HG03342 (cell line): ENCODE measurements at regions not wholly inside any gene's neighbourhood (a gene's known extent, or its start where the extent isn't known, plus 50 kb on each side); places are given as distances from the start of the nearest gene placed in this dataset.
"Not testable (repeated sequence)": the region's sequence is repeated elsewhere in the genome, so short reads cannot be mapped to it uniquely, and the experiment has no call there.

ENCODE experiments used
- ATAC-seq: cut with Tn5 transposase; IDR thresholded peaks from one replicate; pipeline ENCODE4 v1.9.1; 2021; ENCODE audit warnings: mild to moderate bottlenecking, moderate library complexity; ENCODE audit not compliant: unreplicated experiment

- ATAC-seq: no peak
Measured at GRCh38 chr11:79609511-79609910, 168.7 kb upstream of the TENM4 start.

DNA sequence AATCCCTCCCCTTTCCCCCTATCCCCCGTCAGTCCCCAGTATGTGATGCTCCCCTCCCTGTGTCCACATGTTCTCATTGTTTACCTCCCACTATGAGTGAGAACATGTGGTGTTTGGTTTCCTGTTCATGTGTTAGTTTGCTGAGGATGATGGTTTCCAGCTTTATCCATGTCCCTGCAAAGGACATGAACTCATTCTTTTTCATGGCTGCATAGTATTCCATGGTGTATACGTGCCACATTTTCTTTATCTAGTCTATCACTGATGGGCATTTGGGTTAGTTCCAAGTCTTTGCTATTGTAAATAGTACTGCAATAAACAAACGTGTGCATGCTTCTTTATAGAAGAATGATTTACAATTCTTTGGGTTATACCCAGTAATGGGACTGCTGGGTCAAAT lies 165.6 kb upstream of the TENM4 start:
- not testable (repeated sequence) for ATAC-seq

DNA sequence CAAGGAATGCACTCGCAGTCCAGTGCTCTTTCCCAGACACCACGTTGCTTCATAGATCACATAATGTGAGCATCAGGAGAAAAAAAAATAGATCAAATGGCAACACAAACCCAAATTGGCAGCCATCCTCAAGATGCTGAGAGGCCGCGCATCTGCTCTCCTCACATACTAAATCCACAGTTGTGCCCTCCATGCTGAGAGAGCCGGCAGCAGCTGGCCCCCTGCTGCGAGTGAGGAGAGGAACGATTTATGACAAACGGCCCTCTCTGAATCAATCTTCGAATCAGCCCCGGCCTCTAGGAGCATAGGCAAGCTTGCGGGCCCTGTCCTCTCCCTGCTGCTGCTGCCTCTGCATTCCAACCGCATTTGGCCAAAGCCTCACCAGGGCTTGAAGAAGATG lies 159.9 kb upstream of the TENM4 start:
- no peak for ATAC-seq

- no peak for ATAC-seq
Measured at GRCh38 chr11:79594834-79595233, 154.0 kb upstream of the TENM4 start.

DNA sequence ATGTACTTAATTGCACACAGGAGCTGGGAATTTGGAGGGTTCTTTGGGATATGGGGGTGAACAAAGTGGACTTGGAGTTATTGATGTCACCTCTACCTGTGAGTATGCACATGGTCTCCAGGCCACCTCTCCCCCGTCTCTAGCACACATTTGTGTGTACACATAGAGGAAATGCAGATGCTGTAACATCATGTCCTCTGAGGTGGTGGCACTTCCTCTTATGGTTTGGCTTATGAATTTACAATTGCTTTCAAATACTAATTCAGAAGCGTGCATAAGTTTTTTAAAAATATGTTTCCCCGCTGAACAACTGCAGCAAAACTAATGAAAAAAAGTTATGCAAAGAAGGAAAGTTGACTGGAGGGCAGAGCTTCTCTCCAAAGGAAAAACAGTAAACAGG lies 152.0 kb upstream of the TENM4 start:
- no peak for ATAC-seq

GRCh38 chr11:79592406-79592805 lies 151.6 kb upstream of the TENM4 start:
- ATAC-seq: no peak

- ATAC-seq: no peak
Measured at GRCh38 chr11:79582434-79582833, 141.6 kb upstream of the TENM4 start.

DNA sequence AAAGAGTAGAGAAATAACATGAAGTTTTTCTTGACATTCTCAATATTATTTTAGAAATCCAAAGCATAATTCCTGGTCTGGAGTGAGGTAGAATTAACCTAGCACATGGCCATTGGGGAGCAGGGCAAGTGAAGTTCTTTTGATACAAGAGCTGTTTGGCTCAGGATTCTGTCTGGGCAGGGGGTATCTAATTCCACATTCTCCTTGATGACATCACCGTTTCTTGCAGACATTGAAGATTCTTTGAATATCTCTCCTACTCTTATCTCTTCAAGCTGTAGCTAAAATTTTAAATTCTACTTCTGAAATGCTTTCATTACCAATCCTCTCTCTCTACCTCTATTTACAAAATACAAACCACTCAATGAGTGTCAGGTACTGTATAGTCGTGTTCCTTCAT lies 138.2 kb upstream of the TENM4 start:
- no peak for ATAC-seq

DNA sequence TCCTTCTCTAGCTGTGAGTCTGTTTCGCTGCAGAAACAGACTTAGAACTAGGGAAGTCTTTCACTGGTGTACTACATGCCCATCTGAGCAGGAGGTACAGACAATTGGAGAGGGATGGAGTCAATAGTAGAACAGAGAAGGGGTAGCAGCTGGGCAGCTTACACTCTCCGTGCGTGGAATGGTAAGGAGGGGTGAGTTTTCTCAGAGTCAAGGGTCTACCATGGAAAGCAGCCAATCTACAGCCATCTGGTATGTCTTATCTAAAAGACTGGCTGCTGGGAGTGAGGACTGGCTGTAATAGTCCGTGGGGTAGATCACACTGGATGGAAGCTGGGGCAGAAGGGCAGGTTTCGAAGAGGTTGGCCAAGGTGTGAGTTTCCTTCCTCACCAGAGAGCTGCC lies 137.3 kb upstream of the TENM4 start:
- ATAC-seq: no peak

DNA sequence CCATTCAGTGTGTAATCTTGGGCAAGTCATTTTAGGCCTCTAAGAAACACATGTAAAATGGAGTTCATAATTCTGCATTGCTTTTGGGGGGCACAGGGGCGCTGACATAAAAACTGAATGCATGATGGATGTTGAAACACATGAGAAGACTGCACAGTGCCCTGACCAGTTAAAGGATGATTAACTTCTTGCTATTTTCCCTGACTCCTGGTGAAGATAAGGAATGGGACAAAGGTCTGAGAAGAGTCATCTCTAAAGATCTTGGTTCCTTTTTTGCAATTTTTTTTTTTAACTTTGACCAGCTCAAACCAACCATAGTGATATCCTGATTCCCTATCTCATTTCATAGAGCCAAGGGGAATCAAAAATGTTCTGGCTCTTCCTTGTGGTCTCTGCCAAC lies 134.9 kb upstream of the TENM4 start:
- no peak for ATAC-seq

DNA sequence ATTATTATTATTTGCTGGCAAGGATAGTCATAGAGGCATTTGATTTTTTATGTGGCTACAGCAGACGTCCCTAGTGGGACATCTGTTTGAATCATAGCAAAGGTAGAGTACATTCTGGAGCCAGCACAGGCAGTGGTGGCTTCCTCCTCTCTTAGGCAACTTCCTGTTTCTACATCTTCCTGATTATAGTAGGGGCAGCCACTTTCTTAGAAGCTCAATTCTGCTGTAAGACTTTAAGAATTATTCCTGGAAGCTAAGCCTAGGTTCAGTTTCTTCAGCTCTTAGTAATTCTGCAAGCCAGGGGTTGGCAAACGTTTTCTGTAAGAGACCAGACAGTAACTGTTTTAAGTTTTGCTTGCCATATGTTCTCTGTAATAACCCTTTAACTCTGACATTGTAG lies 129.3 kb upstream of the TENM4 start:
- ATAC-seq: no peak

DNA sequence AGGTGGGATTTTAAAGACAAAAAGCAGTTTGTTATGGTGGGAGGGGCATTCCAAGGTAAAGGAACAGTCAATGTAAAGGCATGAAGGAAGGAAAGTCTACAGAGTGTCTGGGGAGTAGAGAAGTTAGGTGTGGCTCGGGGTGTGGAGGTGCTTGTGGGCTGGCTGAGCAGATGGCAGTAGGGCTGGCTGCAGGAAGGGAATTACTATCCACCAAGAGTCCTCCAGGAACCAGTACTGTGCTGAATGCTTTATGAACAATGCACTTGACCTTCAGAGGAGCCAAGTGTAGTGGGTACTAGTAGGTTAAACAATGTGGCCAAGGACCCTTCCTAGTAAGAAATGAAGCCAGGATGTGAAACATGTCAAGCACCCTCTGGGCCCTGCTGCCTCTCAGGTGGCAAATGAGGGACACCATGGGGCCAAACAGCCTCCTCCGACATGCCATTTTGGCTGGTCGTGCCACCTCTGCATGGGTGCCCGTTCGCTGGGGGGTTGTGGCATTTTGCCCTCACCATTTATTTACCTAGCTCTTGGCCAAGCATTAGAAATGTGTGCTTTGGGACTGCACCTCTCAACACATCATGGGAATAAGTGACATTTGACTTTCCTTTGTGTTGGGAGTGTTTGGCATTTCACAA lies 123.6 kb upstream of the TENM4 start:
- no peak for ATAC-seq

- no peak for ATAC-seq
Measured at GRCh38 chr11:79561496-79561895, 120.7 kb upstream of the TENM4 start.

GRCh38 chr11:79550809-79551208 lies 110.0 kb upstream of the TENM4 start:
- ATAC-seq: no peak

GRCh38 chr11:79547256-79547655 lies 106.4 kb upstream of the TENM4 start:
- no peak for ATAC-seq

- no peak for ATAC-seq
Measured at GRCh38 chr11:79546351-79546750, 105.5 kb upstream of the TENM4 start.

GRCh38 chr11:79544361-79544760 lies 103.5 kb upstream of the TENM4 start:
- no peak for ATAC-seq

DNA sequence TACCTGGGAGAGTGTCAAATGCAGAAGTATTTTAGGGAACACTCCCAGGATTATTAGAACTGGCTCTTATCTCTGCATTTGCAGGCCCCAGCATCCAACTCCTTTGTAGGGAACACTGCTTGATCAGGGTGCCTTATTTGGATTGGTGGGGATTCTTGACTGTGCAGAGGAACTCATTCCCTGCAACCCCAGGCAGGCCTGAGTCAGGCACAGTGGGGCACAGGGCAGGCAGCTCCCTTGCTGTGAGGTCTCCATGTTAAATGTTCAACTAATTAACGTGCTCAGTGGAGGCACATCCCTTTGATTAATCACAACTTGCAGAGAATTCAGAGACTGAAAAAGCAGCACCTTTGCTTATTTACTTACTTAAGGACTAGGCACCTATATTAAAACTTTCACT lies 102.3 kb upstream of the TENM4 start:
- no peak for ATAC-seq

DNA sequence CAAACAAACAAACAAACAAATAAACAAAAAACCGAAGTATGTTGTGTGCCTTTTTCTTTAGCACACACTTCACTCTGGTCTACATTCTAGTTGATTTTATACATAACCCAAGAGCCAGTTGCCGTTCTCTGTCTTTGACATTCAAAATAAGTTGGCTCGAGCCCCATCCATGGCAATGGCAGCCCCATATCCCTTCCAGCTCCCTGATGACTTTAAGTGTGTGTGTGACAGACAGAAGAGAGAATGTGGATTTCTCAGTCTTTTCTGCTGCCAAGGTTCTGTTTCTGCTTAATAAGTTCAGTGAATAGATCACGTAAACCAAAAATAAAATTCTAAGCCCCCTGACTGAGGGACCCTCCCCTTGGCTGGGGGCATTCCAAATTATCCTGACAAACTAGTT lies 100.6 kb upstream of the TENM4 start:
- ATAC-seq: no peak

DNA sequence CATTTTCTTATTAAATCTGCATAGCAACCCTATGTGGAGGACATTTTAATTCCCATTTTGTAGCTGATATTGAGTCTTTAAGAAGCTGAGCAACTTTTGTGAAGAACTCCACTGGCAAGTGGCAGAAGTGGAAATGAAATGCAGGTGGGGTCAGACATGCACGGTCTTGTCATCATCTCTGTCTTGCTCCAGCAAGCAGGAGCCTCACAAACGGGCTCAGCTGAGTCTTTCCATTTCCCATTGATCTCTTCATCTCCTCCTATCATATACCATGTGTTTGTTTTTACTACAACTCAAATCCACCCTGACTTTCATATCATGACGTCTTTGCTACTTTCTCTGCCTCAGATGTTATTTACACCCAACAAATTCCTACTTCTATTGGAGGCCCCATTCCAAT lies 97.9 kb upstream of the TENM4 start:
- no peak for ATAC-seq

DNA sequence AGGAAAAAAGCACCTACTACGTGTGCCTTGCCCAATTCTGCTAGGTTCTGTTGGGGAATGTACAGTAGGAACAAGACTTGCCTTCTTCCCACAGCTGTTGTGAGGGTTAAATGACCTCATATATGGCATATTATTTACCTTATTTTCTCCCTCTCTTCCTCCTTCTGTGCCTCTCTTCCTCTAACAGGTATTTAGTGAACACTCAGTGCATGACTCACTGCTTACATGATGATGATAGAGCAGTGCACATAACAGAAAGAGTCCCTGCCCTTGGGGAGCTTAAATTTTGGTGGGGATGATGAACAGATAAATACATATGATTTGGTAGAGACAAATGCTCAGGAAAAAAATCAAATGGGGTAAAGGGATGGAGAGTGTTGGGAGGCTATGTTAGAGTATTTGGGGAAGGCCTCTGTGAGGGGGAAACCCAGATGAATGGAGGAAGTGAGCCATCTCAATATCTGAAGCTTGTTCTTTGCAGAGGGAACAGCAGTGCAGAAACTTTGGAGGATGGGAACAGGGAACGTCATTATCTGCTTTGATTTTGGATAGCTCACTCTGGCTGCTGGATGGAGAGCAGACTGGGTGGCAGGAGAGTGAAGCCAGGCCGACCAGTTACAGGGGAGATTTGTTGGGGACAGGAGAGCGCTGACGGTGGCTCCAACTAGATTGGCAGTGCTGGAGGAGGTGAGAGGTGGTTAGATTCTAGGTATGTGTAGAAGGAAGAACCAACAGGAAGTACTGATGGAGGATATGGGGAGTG lies 95.5 kb upstream of the TENM4 start:
- no peak for ATAC-seq

DNA sequence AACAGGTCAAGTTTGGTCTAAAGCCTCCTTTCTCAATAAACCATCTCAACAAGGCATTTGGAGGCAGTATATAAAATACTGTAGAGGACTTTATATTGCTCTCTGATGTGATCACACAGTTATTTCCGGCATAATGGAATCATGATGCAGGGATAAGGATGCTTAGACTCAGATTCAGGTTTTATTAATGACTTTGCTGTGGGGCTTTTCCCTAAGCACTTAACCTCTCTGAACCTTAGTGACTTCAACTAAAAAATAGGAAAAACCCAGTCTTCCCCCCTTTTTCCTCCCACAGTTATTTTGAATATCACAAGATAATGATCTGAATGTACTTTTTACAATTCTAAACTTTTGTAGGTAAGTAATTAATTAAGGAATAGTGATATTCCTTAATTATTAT lies 94.8 kb upstream of the TENM4 start:
- ATAC-seq: no peak

GRCh38 chr11:79525257-79525656 lies 84.4 kb upstream of the TENM4 start:
- ATAC-seq: no peak
